ENCODE measurements at regions not wholly inside any gene's neighbourhood (a gene's known extent, or its start where the extent isn't known, plus 50 kb on each side); places are given as distances from the start of the nearest gene placed in this dataset.

- TF ChIP-seq CTCF (conservative IDR thresholded peaks at IDR 0.05; ENCODE audit: low read length) = no peak
- TF ChIP-seq EZH2phosphoT487 (IDR thresholded peaks at IDR 0.05; ENCODE audit: borderline replicate concordance, low read depth, low read length) = no peak
These were observed 113.0 kb upstream of the ERG start for GRCh38 chr21:38611277-38611676.
